OCI-LY7 (cell line): ENCODE measurements at regions not wholly inside any gene's neighbourhood (a gene's known extent, or its start where the extent isn't known, plus 50 kb on each side); places are given as distances from the start of the nearest gene placed in this dataset.

Source experiments
- BruUV-seq: library from RNA; stranded (reverse); fragments of 400-500 nt; replicated peaks from 2 replicates; lab custom pipeline; 2021; lab: Mats Ljungman, UMichigan
- CTCF ChIA-PET: fragments of 300-600 bp; sonication (Branson Sonifier 250); formaldehyde crosslinking; loops from one replicate; lab custom pipeline; 2022; ENCODE audit warnings: antibody characterized with exemption; ENCODE audit not compliant: unreplicated experiment; lab: Charles Lee
- POLR2A ChIA-PET: fragments of 300-600 bp; sonication (Branson Sonifier 250); formaldehyde crosslinking; loops from one replicate; lab custom pipeline; 2022; ENCODE audit warnings: antibody characterized with exemption; lab: Charles Lee
- DNase-seq: peaks from one replicate; pipeline ENCODE4 v3.0.0-alpha.2; 2015; ENCODE audit warnings: low spot score
- H2AFZ ChIP-seq: fragments of 200-600 bp; sonication (generic), shearing (Covaris generic); 2 replicates; pipeline ENCODE4 v1.6.1; 2014; ENCODE audit warnings: mild to moderate bottlenecking, antibody characterized with exemption, low read length, moderate library complexity
- H3K27ac ChIP-seq: fragments of 200-600 bp; sonication (generic); 2 replicates; pipeline ENCODE4 v1.5.1; 2014; ENCODE audit warnings: mixed run types, low read depth, mild to moderate bottlenecking, moderate library complexity, low read length, inconsistent platforms; ENCODE audit not compliant: poor library complexity, severe bottlenecking
- H3K36me3 ChIP-seq: fragments of 200-600 bp; sonication (generic); 2 replicates; pipeline ENCODE4 v1.6.1; 2014; ENCODE audit warnings: mild to moderate bottlenecking, antibody characterized with exemption, low read length, moderate library complexity, mixed read lengths; ENCODE audit not compliant: insufficient read depth
- H3K4me1 ChIP-seq: fragments of 200-600 bp; sonication (generic); 2 replicates; pipeline ENCODE4 v1.5.1; 2014; ENCODE audit warnings: mild to moderate bottlenecking, low read length; ENCODE audit not compliant: insufficient read depth, poor library complexity, severe bottlenecking
- H3K4me2 ChIP-seq: fragments of 200-600 bp; sonication (generic); 2 replicates; pipeline ENCODE4 v1.6.1; 2014; ENCODE audit warnings: mild to moderate bottlenecking, low read length
- H3K4me3 ChIP-seq: fragments of 200-600 bp; sonication (generic); 2 replicates; pipeline ENCODE4 v1.5.1; 2014; ENCODE audit warnings: mild to moderate bottlenecking, low read depth, low read length; ENCODE audit not compliant: poor library complexity, severe bottlenecking
- H3K79me2 ChIP-seq: fragments of 200-600 bp; sonication (generic); 2 replicates; pipeline ENCODE4 v1.6.1; 2016; ENCODE audit warnings: low read depth, mild to moderate bottlenecking, low read length, moderate library complexity, mixed read lengths; ENCODE audit not compliant: insufficient read depth
- H3K9me2 ChIP-seq: fragments of 200-600 bp; sonication (generic); 2 replicates; pipeline ENCODE4 v1.6.1; 2016; ENCODE audit warnings: mild to moderate bottlenecking, low read length, mixed read lengths; ENCODE audit not compliant: insufficient read depth
- H3K9me3 ChIP-seq: fragments of 200-600 bp; sonication (generic); 2 replicates; pipeline ENCODE4 v1.6.1; 2014; ENCODE audit warnings: mild to moderate bottlenecking, mixed run types, low read length, mixed read lengths
- H4K20me1 ChIP-seq: fragments of 200-600 bp; sonication (generic); 2 replicates; pipeline ENCODE4 v1.6.1; 2014; ENCODE audit warnings: mild to moderate bottlenecking, antibody characterized with exemption, low read length, moderate library complexity, mixed read lengths; ENCODE audit not compliant: insufficient read depth
- EZH2phosphoT487 ChIP-seq: fragments of 200-600 bp; sonication (generic); IDR thresholded peaks from 2 replicates; pipeline ENCODE4 v1.6.1; 2018; ENCODE audit warnings: low read depth, borderline replicate concordance, mild to moderate bottlenecking, mixed run types, antibody characterized with exemption, low read length, moderate library complexity, mixed read lengths
- intact Hi-C: fragments of 100-400 bp; cut with micrococcal nuclease; formaldehyde crosslinking; loops from one replicate; pipeline ENCODE4 v1.10.0; 2022; ENCODE audit not compliant: unreplicated experiment
- TF ChIP-seq, protein P1 (sequence below): fragments of 200-600 bp; sonication (generic); conservative IDR thresholded peaks from 2 replicates; pipeline ENCODE4 v1.5.1; 2014; ENCODE audit warnings: mild to moderate bottlenecking, antibody characterized with exemption, low read length, moderate library complexity, mixed read lengths

DNA sequence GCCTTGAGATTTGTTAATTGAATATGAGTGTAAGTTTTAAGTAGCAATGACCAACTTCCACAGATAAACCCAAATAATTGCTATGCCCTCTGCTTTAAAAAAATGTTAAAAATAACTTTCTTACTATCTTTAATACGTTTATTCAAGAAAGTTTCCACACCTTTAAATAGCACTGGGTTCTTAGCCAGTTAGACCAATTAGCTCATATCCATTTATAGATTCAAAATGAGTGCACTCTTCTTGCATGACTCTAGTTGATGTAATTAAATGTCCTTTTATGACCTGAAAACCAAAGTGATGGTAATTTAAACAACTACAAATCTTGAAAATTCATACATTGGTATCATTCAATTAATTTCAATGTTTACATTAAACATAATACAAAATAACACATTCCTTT is 50.8 kb upstream of the CACNA2D1 start:
- Histone ChIP-seq H3K36me3 (no peaks in the 10 kb centered on the region), H4K20me1 (no peaks in the 10 kb centered on the region), H3K9me2 (no peaks in the 10 kb centered on the region), H3K79me2 (no peaks in the 10 kb centered on the region), H3K4me3 (no peak overlapping the region), H2AFZ (no peak overlapping the region), H3K9me3 (no peaks in the 10 kb centered on the region), H3K4me2 (no peak overlapping the region), H3K27ac (no peak overlapping the region), H3K4me1 (no peaks in the 10 kb centered on the region)
- intact Hi-C loops, result no loop called here
- TF ChIP-seq, protein P1, sequence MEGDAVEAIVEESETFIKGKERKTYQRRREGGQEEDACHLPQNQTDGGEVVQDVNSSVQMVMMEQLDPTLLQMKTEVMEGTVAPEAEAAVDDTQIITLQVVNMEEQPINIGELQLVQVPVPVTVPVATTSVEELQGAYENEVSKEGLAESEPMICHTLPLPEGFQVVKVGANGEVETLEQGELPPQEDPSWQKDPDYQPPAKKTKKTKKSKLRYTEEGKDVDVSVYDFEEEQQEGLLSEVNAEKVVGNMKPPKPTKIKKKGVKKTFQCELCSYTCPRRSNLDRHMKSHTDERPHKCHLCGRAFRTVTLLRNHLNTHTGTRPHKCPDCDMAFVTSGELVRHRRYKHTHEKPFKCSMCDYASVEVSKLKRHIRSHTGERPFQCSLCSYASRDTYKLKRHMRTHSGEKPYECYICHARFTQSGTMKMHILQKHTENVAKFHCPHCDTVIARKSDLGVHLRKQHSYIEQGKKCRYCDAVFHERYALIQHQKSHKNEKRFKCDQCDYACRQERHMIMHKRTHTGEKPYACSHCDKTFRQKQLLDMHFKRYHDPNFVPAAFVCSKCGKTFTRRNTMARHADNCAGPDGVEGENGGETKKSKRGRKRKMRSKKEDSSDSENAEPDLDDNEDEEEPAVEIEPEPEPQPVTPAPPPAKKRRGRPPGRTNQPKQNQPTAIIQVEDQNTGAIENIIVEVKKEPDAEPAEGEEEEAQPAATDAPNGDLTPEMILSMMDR, result no peak
- no peak for TF ChIP-seq EZH2phosphoT487
- ChIA-PET CTCF (no interaction called here), POLR2A (no interaction called here)
- DNase-seq, result no peak
- no TSS peak for BruUV-seq
